Gastrocnemius medialis (tissue), 4 donors: ENCODE measurements at regions not wholly inside any gene's neighbourhood (a gene's known extent, or its start where the extent isn't known, plus 50 kb on each side); places are given as distances from the start of the nearest gene placed in this dataset.

Experiments used
- ATAC-seq, 2 donors: fragments of 150-250 bp; one replicate each; pipeline ENCODE4 v1.9.1; 2016
- DNase-seq, 2 donors: peaks; one replicate each; pipeline ENCODE4 v3.0.0-alpha.2; 2019
- H3K27ac ChIP-seq, 4 donors: fragments of 200-600 bp; sonication (generic); 1 replicate in 1 of 4; 2 replicates in 3 of 4; pipeline ENCODE4 v1.5.1; 2016 to 2018; ENCODE audit warnings: mild to moderate bottlenecking in 2 of 4, moderate library complexity in 1 of 4
- H3K27me3 ChIP-seq, 3 donors: fragments of 200-600 bp; sonication (generic) in 2 of 3; 1 replicate in 1 of 3; 2 replicates in 2 of 3; pipeline versions ENCODE4 v1.5.1 to v1.6.0; 2016 to 2019; ENCODE audit warnings: mild to moderate bottlenecking in 1 of 3, moderate library complexity in 1 of 3
- H3K36me3 ChIP-seq, 2 donors: fragments of 200-600 bp; sonication (generic) in 1 of 2; one replicate each; pipeline ENCODE4 v1.5.1; 2017 to 2018
- H3K4me1 ChIP-seq, 2 donors: fragments of 200-600 bp; sonication (generic) in 1 of 2; one replicate each; pipeline ENCODE4 v1.5.1; 2016 to 2017; ENCODE audit warnings: mild to moderate bottlenecking in 2 of 2
- H3K4me3 ChIP-seq, 4 donors: fragments of 200-600 bp; sonication (generic) in 3 of 4; 1 replicate in 1 of 4; 2 replicates in 3 of 4; pipeline ENCODE4 v1.5.1; 2016 to 2019; ENCODE audit warnings: mild to moderate bottlenecking in 2 of 4
- H3K9me3 ChIP-seq, 3 donors: fragments of 200-600 bp; sonication (generic) in 2 of 3; 1 replicate in 1 of 3; 2 replicates in 2 of 3; pipeline ENCODE4 v1.5.1; 2016 to 2019
- CTCF ChIP-seq, 5 experiments: fragments of 450-650 bp in 3 of 5; fragments of 200-600 bp in 2 of 5; sonication (generic) in 2 of 5; IDR thresholded peaks in 4 of 5; conservative IDR thresholded peaks in 1 of 5; 1 replicate in 4 of 5; 2 replicates in 1 of 5; pipeline ENCODE4 v1.5.1; 2016 to 2019; ENCODE audit warnings: antibody characterized with exemption in 5 of 5, mild to moderate bottlenecking in 3 of 5, moderate library complexity in 3 of 5
- POLR2A ChIP-seq, 2 donors: fragments of 450-650 bp; IDR thresholded peaks; one replicate each; pipeline ENCODE4 v1.6.1; 2017; ENCODE audit warnings: antibody characterized with exemption in 2 of 2, mild to moderate bottlenecking in 2 of 2, moderate library complexity in 2 of 2
- in situ Hi-C, 4 donors: fragments of 200-750 bp; cut with MboI; loops; one replicate each; pipeline versions ENCODE4 v1.15.0 to v1.8.0; 2017; ENCODE audit warnings: low sequenced_read_pairs in 4 of 4
- intact Hi-C: fragments of 100-400 bp; cut with DNase I; formaldehyde crosslinking; loops from one replicate; pipeline ENCODE4 v1.15.1; 2023; ENCODE audit warnings: low total_unique reads

DNA sequence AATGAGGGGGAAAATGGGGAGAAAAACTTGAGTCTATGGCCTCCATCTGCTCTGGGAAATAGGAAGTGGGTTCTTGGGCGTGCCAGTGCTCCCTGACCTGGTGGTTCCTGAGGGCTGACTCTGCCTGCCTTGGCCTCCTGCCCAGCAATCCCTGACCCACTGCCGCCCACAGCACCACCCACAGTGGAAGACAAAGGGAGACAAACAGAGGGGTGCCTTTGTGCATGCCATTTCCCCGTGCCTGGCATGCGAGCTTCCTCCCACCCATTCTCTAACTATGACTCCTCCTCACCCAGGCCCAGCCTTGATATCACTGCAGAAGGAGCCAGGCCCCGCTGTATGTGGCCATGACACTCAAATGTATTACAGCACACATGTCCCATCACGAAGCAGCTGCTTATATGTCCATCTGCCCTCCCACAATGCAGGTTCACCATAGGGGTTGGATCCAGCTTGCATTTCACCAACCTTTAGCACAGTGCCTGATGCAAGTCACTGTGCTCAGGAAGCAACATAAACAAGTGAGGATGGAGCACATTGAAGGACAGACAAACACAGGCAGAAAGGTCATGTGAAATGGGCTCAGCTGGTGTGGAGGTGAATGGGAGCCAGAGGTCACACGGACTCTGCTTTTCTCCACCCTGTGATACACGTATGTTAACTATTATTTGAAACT lies 84.4 kb downstream of the ADRB2 start:
- TF ChIP-seq CTCF (IDR thresholded peaks at IDR 0.05 in 4 of 5, conservative IDR thresholded peaks at IDR 0.05 in 1 of 5), result no peak
- H3K4me3 ChIP-seq, result no peak overlapping the region
- no peaks in the 10 kb centered on the region for H3K27me3 ChIP-seq
- no peaks in the 10 kb centered on the region for H3K9me3 ChIP-seq
- H3K4me1 ChIP-seq, result peaks cover 11 to 18% of the 10 kb centered on the region in 2 donors
- intact Hi-C loops (no loop called here), in situ Hi-C loops (no loop called here)
- no peaks in the 10 kb centered on the region for H3K36me3 ChIP-seq
- ATAC-seq, result no peak
- no peak for DNase-seq
- H3K27ac ChIP-seq, result no peak overlapping the region

GRCh38 chr5:148911386-148911785 lies 85.0 kb downstream of the ADRB2 start:
- Histone ChIP-seq H3K9me3 (no peaks in the 10 kb centered on the region), H3K4me1 (peaks cover 17% of the 10 kb centered on the region in 2 donors), H3K4me3 (no peak overlapping the region), H3K27me3 (no peaks in the 10 kb centered on the region), H3K36me3 (no peaks in the 10 kb centered on the region), H3K27ac (no peak overlapping the region)
- intact Hi-C loops, result no loop called here
- no peak for DNase-seq
- ATAC-seq, result no peak
- TF ChIP-seq POLR2A (IDR thresholded peaks at IDR 0.05) (no peak), CTCF (IDR thresholded peaks at IDR 0.05 in 4 of 5, conservative IDR thresholded peaks at IDR 0.05 in 1 of 5) (no peak)
- in situ Hi-C loops, result no loop called here

DNA sequence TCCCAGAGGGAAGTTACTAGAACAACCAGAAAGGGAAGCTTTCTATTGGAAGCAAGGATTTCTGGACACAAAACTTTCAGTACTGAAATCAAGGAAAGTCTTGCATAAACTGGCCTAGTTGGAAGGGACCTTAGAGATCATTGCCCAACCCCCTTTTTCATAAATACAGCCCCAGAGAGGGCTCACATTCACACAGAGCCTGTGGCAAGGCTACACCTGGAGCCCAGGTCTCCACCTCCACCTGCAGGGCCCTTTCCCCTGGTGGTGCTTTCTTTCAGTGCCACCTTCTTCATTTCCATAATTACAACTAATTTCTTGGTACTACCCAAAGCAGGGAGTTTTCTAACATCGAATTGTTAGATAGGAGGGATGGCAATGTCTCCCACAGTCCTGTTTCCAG lies 85.7 kb downstream of the ADRB2 start:
- Histone ChIP-seq H3K36me3 (no peaks in the 10 kb centered on the region), H3K4me3 (no peak overlapping the region), H3K4me1 (peaks cover 17 to 18% of the 10 kb centered on the region in 2 donors), H3K27ac (no peak overlapping the region), H3K27me3 (no peaks in the 10 kb centered on the region), H3K9me3 (no peaks in the 10 kb centered on the region)
- DNase-seq (no peak), ATAC-seq (no peak)
- no peak for TF ChIP-seq CTCF (IDR thresholded peaks at IDR 0.05 in 4 of 5, conservative IDR thresholded peaks at IDR 0.05 in 1 of 5)
- intact Hi-C loops (loop anchor here (1.0 to 2.0 kb wide), 3 partner anchors 45 to 123 kb away; no protein-coding TSS in a partner anchor), in situ Hi-C loops (no loop called here)

DNA sequence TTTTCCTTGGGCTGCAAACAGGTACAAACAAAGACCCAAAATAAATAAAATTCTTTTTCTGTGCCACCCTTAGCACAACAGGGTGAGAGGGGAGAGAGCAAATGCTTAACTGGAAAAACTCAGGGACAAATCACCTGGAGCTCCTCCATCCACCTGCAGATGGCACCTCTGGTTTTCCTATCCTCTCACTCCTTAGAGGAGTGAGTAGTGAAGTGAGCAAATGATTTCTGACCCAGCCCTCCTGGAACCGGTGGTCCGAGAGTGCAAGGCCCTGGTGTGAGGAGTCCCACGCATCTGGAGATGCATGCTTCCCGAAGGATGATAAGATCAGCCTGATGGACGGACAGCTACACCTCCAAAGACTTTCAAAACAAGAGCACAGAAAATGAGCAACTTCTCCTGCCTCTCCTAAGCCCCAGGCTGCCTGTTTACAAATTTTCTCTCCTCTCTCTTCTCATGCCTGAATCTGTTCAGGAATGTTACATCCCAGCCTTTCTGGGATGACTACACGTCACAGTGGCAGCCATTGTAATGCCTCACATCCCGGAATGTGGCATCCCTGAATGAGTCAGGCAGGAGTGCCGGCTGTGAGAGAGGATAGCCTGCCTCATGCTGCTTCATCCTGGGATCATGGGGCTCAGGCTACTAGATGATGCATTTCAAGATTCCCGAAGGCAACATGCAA lies 86.4 kb downstream of the ADRB2 start:
- H3K27ac ChIP-seq, result no peak overlapping the region
- H3K4me3 ChIP-seq, result no peak overlapping the region
- H3K4me1 ChIP-seq, result peaks cover 17 to 18% of the 10 kb centered on the region in 2 donors
- intact Hi-C loops, result loop anchor here (1.0 to 2.0 kb wide), 3 partner anchors 44 to 122 kb away; no protein-coding TSS in a partner anchor
- ATAC-seq, result peak; percentile 41 to 53
- H3K27me3 ChIP-seq, result no peaks in the 10 kb centered on the region
- no peaks in the 10 kb centered on the region for H3K9me3 ChIP-seq
- TF ChIP-seq POLR2A (IDR thresholded peaks at IDR 0.05), result no peak
- peak; percentile 16 to 58 (median 38) for TF ChIP-seq CTCF (IDR thresholded peaks at IDR 0.05 in 4 of 5, conservative IDR thresholded peaks at IDR 0.05 in 1 of 5)
- no peaks in the 10 kb centered on the region for H3K36me3 ChIP-seq
- no peak for DNase-seq
- in situ Hi-C loops, result no loop called here
